MCF 10A (cell line): ENCODE measurements at regions not wholly inside any gene's neighbourhood (a gene's known extent, or its start where the extent isn't known, plus 50 kb on each side); places are given as distances from the start of the nearest gene placed in this dataset.

Source experiments
- BruUV-seq: library from RNA; stranded (reverse); fragments of 400-500 nt; replicated peaks from 2 replicates; lab custom pipeline; 2021; lab: Mats Ljungman, UMichigan
- CTCF ChIA-PET: fragments of 300-600 bp; sonication (Branson Sonifier 250); formaldehyde crosslinking; extraction: SDS; loops from one replicate; lab custom pipeline; 2021; ENCODE audit warnings: antibody characterized with exemption, inconsistent platforms; lab: Yijun Ruan, JAX
- POLR2A ChIA-PET: fragments of 300-600, 350-650 bp; sonication (Branson Sonifier 250); formaldehyde crosslinking; extraction: SDS; loops from one replicate; lab custom pipeline; 2020; ENCODE audit warnings: antibody characterized with exemption, inconsistent platforms; lab: Yijun Ruan, JAX
- DNase-seq: peaks from one replicate; pipeline ENCODE4 v3.0.0-alpha.2; 2018; ENCODE audit not compliant: unreplicated experiment
- H3K27ac Mint-ChIP-seq: one replicate; pipeline ENCODE4 v1.8.0; 2022; ENCODE audit warnings: mild to moderate bottlenecking, low read depth, mixed read lengths; ENCODE audit not compliant: unreplicated experiment
- H3K27me3 Mint-ChIP-seq: one replicate; pipeline ENCODE4 v1.8.0; 2022; ENCODE audit warnings: mixed read lengths; ENCODE audit not compliant: insufficient read depth, unreplicated experiment
- H3K36me3 Mint-ChIP-seq: one replicate; pipeline ENCODE4 v1.8.0; 2022; ENCODE audit warnings: mild to moderate bottlenecking, moderate library complexity, mixed read lengths; ENCODE audit not compliant: insufficient read depth, unreplicated experiment
- H3K4me1 Mint-ChIP-seq: one replicate; pipeline ENCODE4 v1.8.0; 2022; ENCODE audit warnings: mixed read lengths; ENCODE audit not compliant: insufficient read depth, unreplicated experiment
- H3K4me3 Mint-ChIP-seq: one replicate; pipeline ENCODE4 v1.8.0; 2022; ENCODE audit warnings: mild to moderate bottlenecking, moderate library complexity, mixed read lengths; ENCODE audit not compliant: unreplicated experiment
- H3K9me3 Mint-ChIP-seq: one replicate; pipeline ENCODE4 v1.8.0; 2022; ENCODE audit warnings: mixed read lengths; ENCODE audit not compliant: unreplicated experiment
- intact Hi-C: fragments of 100-400 bp; cut with micrococcal nuclease; formaldehyde crosslinking; loops from 2 replicates; pipeline ENCODE4 v1.14.1; 2022
- TF ChIP-seq, protein P1 (sequence below): fragments of 200-600 bp; IDR thresholded peaks from one replicate; pipeline ENCODE4 v1.8.0; 2022; ENCODE audit warnings: antibody characterized with exemption, mild to moderate bottlenecking; ENCODE audit not compliant: unreplicated experiment

GRCh38 chr11:91664521-91664920 is 560.1 kb upstream of the FAT3 start:
- CTCF ChIA-PET: no interaction called here
- Mint-ChIP-seq H3K27ac (no peak overlapping the region), H3K27me3 (no peaks in the 10 kb centered on the region), H3K4me3 (no peak overlapping the region), H3K9me3 (no peaks in the 10 kb centered on the region), H3K36me3 (no peaks in the 10 kb centered on the region), H3K4me1 (no peaks in the 10 kb centered on the region)
- no TSS peak for BruUV-seq
- intact Hi-C loops: no loop called here
- TF ChIP-seq, protein P1, sequence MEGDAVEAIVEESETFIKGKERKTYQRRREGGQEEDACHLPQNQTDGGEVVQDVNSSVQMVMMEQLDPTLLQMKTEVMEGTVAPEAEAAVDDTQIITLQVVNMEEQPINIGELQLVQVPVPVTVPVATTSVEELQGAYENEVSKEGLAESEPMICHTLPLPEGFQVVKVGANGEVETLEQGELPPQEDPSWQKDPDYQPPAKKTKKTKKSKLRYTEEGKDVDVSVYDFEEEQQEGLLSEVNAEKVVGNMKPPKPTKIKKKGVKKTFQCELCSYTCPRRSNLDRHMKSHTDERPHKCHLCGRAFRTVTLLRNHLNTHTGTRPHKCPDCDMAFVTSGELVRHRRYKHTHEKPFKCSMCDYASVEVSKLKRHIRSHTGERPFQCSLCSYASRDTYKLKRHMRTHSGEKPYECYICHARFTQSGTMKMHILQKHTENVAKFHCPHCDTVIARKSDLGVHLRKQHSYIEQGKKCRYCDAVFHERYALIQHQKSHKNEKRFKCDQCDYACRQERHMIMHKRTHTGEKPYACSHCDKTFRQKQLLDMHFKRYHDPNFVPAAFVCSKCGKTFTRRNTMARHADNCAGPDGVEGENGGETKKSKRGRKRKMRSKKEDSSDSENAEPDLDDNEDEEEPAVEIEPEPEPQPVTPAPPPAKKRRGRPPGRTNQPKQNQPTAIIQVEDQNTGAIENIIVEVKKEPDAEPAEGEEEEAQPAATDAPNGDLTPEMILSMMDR: no peak
- POLR2A ChIA-PET: no interaction called here
- DNase-seq: peak; percentile 4

DNA sequence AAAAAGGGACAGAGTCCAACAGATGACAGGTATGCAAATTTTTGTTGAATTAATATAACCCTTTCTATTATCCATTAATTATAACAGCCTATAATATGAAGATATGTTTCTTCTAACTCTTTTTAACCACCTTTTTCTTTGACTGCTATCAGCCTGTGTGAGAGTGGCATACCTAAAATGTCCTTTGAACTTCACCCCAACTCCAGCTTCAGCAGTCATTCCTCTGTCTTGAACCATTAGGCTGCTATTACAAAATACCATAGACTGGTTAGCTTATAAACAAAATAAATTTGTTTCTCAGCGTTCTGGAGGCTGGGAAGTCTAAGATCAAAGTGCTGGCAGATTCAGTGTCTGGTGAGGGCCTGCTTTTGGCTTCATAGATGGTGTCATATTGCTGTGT is 564.6 kb upstream of the FAT3 start:
- Mint-ChIP-seq H3K36me3 (no peaks in the 10 kb centered on the region), H3K27me3 (no peaks in the 10 kb centered on the region), H3K9me3 (no peaks in the 10 kb centered on the region), H3K4me3 (no peak overlapping the region), H3K27ac (no peak overlapping the region), H3K4me1 (no peaks in the 10 kb centered on the region)
- intact Hi-C loops: no loop called here
- BruUV-seq: no TSS peak
- POLR2A ChIA-PET: no interaction called here
- TF ChIP-seq, protein P1: no peak
- CTCF ChIA-PET: interaction anchor here (0.6 kb wide), 1 partner anchor 122 kb away, joined by 4 read pairs; no protein-coding TSS in a partner anchor
- no peak for DNase-seq

- no peak overlapping the region for H3K4me3 Mint-ChIP-seq
- no peak overlapping the region for H3K27ac Mint-ChIP-seq
- DNase-seq: no peak
- TF ChIP-seq, protein P1: no peak
- BruUV-seq: no TSS peak
- CTCF ChIA-PET: interaction anchor here (0.6 kb wide), 1 partner anchor 214 kb away, joined by 3 read pairs; no protein-coding TSS in a partner anchor
- H3K36me3 Mint-ChIP-seq: no peaks in the 10 kb centered on the region
- intact Hi-C loops: no loop called here
- POLR2A ChIA-PET: no interaction called here
- H3K4me1 Mint-ChIP-seq: no peaks in the 10 kb centered on the region
- H3K27me3 Mint-ChIP-seq: no peaks in the 10 kb centered on the region
- H3K9me3 Mint-ChIP-seq: no peaks in the 10 kb centered on the region
Measured at GRCh38 chr11:91654686-91655085, 569.9 kb upstream of the FAT3 start.

- no peak overlapping the region for H3K4me3 Mint-ChIP-seq
- H3K27me3 Mint-ChIP-seq: no peaks in the 10 kb centered on the region
- BruUV-seq: no TSS peak
- no peak overlapping the region for H3K27ac Mint-ChIP-seq
- H3K4me1 Mint-ChIP-seq: no peaks in the 10 kb centered on the region
- DNase-seq: peak; percentile 63
- no peaks in the 10 kb centered on the region for H3K36me3 Mint-ChIP-seq
- ChIA-PET POLR2A (no interaction called here), CTCF (interaction anchor here (0.7 kb wide), 1 partner anchor 1938 kb away, joined by 3 read pairs; no protein-coding TSS in a partner anchor)
- no peaks in the 10 kb centered on the region for H3K9me3 Mint-ChIP-seq
- TF ChIP-seq, protein P1: no peak
- intact Hi-C loops: no loop called here
Measured at GRCh38 chr11:91653079-91653754, 571.4 kb upstream of the FAT3 start.
